Body of pancreas (tissue), 4 donors: ENCODE measurements at regions not wholly inside any gene's neighbourhood (a gene's known extent, or its start where the extent isn't known, plus 50 kb on each side); places are given as distances from the start of the nearest gene placed in this dataset.

Source experiments
- POLR2A ChIP-seq, 3 donors: fragments of 450-650 bp; IDR thresholded peaks; one replicate each; pipeline ENCODE4 v1.6.1; 2016; ENCODE audit warnings: antibody characterized with exemption in 3 of 3, mild to moderate bottlenecking in 2 of 3
- TF ChIP-seq, protein P1 (sequence below), 7 experiments: fragments of 450-650 bp in 4 of 7; fragments of 200-600 bp in 3 of 7; sonication (generic) in 3 of 7; IDR thresholded peaks; one replicate each; pipeline ENCODE4 v1.5.1; 2016 to 2019; ENCODE audit warnings: antibody characterized with exemption in 7 of 7

DNA sequence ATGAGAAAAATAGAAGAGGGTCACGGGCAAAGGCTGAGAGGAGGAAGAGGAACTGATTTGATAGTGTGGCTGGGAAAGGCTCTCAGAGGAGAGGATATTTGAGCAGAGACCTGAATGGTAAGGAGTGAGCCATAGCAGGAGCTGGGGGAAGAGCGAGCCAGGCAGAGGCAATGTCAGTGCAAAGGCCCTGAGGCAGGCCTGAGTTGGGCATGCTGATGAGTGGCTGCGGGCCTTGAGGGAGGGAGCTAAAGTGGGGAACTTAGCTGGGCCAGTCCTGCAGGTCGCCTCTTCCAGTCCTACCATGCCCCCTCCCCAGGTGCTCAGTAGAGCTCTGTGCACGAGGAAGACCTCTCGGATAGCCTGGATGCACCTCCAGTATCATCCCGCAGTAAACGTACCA lies 55.4 kb upstream of the FGFR2 start:
- TF ChIP-seq, protein P1, sequence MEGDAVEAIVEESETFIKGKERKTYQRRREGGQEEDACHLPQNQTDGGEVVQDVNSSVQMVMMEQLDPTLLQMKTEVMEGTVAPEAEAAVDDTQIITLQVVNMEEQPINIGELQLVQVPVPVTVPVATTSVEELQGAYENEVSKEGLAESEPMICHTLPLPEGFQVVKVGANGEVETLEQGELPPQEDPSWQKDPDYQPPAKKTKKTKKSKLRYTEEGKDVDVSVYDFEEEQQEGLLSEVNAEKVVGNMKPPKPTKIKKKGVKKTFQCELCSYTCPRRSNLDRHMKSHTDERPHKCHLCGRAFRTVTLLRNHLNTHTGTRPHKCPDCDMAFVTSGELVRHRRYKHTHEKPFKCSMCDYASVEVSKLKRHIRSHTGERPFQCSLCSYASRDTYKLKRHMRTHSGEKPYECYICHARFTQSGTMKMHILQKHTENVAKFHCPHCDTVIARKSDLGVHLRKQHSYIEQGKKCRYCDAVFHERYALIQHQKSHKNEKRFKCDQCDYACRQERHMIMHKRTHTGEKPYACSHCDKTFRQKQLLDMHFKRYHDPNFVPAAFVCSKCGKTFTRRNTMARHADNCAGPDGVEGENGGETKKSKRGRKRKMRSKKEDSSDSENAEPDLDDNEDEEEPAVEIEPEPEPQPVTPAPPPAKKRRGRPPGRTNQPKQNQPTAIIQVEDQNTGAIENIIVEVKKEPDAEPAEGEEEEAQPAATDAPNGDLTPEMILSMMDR (IDR thresholded peaks at IDR 0.05) = no peak
- no peak for TF ChIP-seq POLR2A (IDR thresholded peaks at IDR 0.05)
